ENCODE measurements at regions not wholly inside any gene's neighbourhood (a gene's known extent, or its start where the extent isn't known, plus 50 kb on each side); places are given as distances from the start of the nearest gene placed in this dataset.

- H3K9me3 ChIP-seq = no peaks in the 10 kb centered on the region
- no peak overlapping the region for H3K9ac ChIP-seq
- H3K4me3 ChIP-seq (ENCODE audit: low read depth in 2 of 2, low read length in 1 of 2) = no peak overlapping the region
- no peaks in the 10 kb centered on the region for H3F3A ChIP-seq (replicated peaks; ENCODE audit: insufficient read depth)
- no peak for DNase-seq
- no peak overlapping the region for H3K4me2 ChIP-seq
- CTCF ChIA-PET = no interaction called here
- 99% methylated on average over 3 of the region's 3 CpGs for WGBS (ENCODE audit: low lambda C conversion rate)
- H3K27me3 ChIP-seq (ENCODE audit: insufficient read depth) = no peaks in the 10 kb centered on the region
- no peak overlapping the region for H2AFZ ChIP-seq (ENCODE audit: low read depth)
- H4K20me1 ChIP-seq (ENCODE audit: insufficient read depth) = no peaks in the 10 kb centered on the region
- TF ChIP-seq NFIC (IDR thresholded peaks at IDR 0.05; ENCODE audit: borderline replicate concordance) = no peak
- H3K27ac ChIP-seq (ENCODE audit: low read depth in 2 of 2, low read length in 1 of 2) = no peak overlapping the region
- POLR2A ChIA-PET = no interaction called here
- H3K36me3 ChIP-seq (replicated peaks in 1 of 2; ENCODE audit: control insufficient read depth in 1 of 2, insufficient read depth in 2 of 2, low read length in 1 of 2) = no peaks in the 10 kb centered on the region
- H3K79me2 ChIP-seq (ENCODE audit: insufficient read depth) = no peaks in the 10 kb centered on the region
- no peaks in the 10 kb centered on the region for H3K9me2 ChIP-seq
- H3K4me1 ChIP-seq (ENCODE audit: control insufficient read depth in 1 of 2, insufficient read depth in 2 of 2, low read depth in 1 of 2, low read length in 1 of 2) = no peaks in the 10 kb centered on the region
Measured at GRCh38 chr2:160568856-160569255, 75.2 kb upstream of the RBMS1 start.

- H2AFZ ChIP-seq (ENCODE audit: low read depth) = no peak overlapping the region
- WGBS (ENCODE audit: low lambda C conversion rate) = 96% methylated on average over 2 of the region's 2 CpGs
- TF ChIP-seq GABPA (IDR thresholded peaks at IDR 0.05; ENCODE audit: low read depth) = no peak
- TF ChIP-seq FOXJ3 (CRISPR knock-in tag; IDR thresholded peaks at IDR 0.05) = no peak
- TF ChIP-seq USF1 (IDR thresholded peaks at IDR 0.05; ENCODE audit: borderline replicate concordance, low read depth) = no peak
- H3K9ac ChIP-seq = no peak overlapping the region
- POLR2A ChIA-PET = no interaction called here
- H4K20me1 ChIP-seq (ENCODE audit: insufficient read depth) = no peaks in the 10 kb centered on the region
- no peaks in the 10 kb centered on the region for H3K9me3 ChIP-seq
- peaks cover 0 to 10% of the 10 kb centered on the region in 2 experiments; a peak in 1 of 4 replicates for H3K4me1 ChIP-seq (ENCODE audit: control insufficient read depth in 1 of 2, insufficient read depth in 2 of 2, low read depth in 1 of 2, low read length in 1 of 2)
- H3K27me3 ChIP-seq (ENCODE audit: insufficient read depth) = no peaks in the 10 kb centered on the region
- no peak overlapping the region for H3K4me2 ChIP-seq
- peaks cover 5% of the 10 kb centered on the region for H3F3A ChIP-seq (replicated peaks; ENCODE audit: insufficient read depth)
- CTCF ChIA-PET = no interaction called here
- H3K4me3 ChIP-seq (ENCODE audit: low read depth in 2 of 2, low read length in 1 of 2) = no peak overlapping the region
- H3K36me3 ChIP-seq (replicated peaks in 1 of 2; ENCODE audit: control insufficient read depth in 1 of 2, insufficient read depth in 2 of 2, low read length in 1 of 2) = no peaks in the 10 kb centered on the region
- H3K9me2 ChIP-seq = no peaks in the 10 kb centered on the region
- no peak for DNase-seq
- H3K27ac ChIP-seq (ENCODE audit: low read depth in 2 of 2, low read length in 1 of 2) = no peak overlapping the region
- H3K79me2 ChIP-seq (ENCODE audit: insufficient read depth) = no peaks in the 10 kb centered on the region
Measured at GRCh38 chr2:160570376-160570775, 76.8 kb upstream of the RBMS1 start.

- Histone ChIP-seq H3K79me2 (ENCODE audit: insufficient read depth) (no peaks in the 10 kb centered on the region), H2AFZ (ENCODE audit: low read depth) (no peak overlapping the region), H3K9me2 (no peaks in the 10 kb centered on the region), H3K27me3 (ENCODE audit: insufficient read depth) (no peaks in the 10 kb centered on the region), H3K9me3 (no peaks in the 10 kb centered on the region), H4K20me1 (ENCODE audit: insufficient read depth) (no peaks in the 10 kb centered on the region), H3K4me3 (ENCODE audit: low read depth in 2 of 2, low read length in 1 of 2) (no peak overlapping the region), H3K27ac (ENCODE audit: low read depth in 2 of 2, low read length in 1 of 2) (peak overlapping the region; percentile 55 to 61; a peak in 3 of 4 replicates), H3K4me1 (ENCODE audit: control insufficient read depth in 1 of 2, insufficient read depth in 2 of 2, low read depth in 1 of 2, low read length in 1 of 2) (peaks cover 0 to 18% of the 10 kb centered on the region in 2 experiments; a peak in 2 of 4 replicates), H3K36me3 (replicated peaks in 1 of 2; ENCODE audit: control insufficient read depth in 1 of 2, insufficient read depth in 2 of 2, low read length in 1 of 2) (no peaks in the 10 kb centered on the region), H3K9ac (no peak overlapping the region), H3F3A (replicated peaks; ENCODE audit: insufficient read depth) (peaks cover 10% of the 10 kb centered on the region), H3K4me2 (no peak overlapping the region)
- CTCF ChIA-PET = no interaction called here
- POLR2A ChIA-PET = no interaction called here
- 89% methylated on average over 1 of the region's 1 CpG for WGBS (ENCODE audit: low lambda C conversion rate)
- no peak for DNase-seq
- TF ChIP-seq GATA2 (CRISPR knock-in tag; IDR thresholded peaks at IDR 0.05) (no peak), TEAD4 (IDR thresholded peaks at IDR 0.05; ENCODE audit: borderline replicate concordance, insufficient read depth) (0 out of 2 replicates have a peak, but pooled peaks have one; percentile 33), USF2 (IDR thresholded peaks at IDR 0.05; ENCODE audit: borderline replicate concordance, low read depth, low read length) (no peak), RAD21 (IDR thresholded peaks at IDR 0.05; ENCODE audit: low read length) (no peak), YY1 (IDR thresholded peaks at IDR 0.05; ENCODE audit: low read depth) (no peak), POLR2AphosphoS5 (IDR thresholded peaks at IDR 0.05; ENCODE audit: low read depth, low read length) (peak; percentile 48; the same call in 1 of the 2 replicates), SIN3A (IDR thresholded peaks at IDR 0.05; ENCODE audit: borderline replicate concordance, low read depth, low read length) (no peak), RCOR1 (IDR thresholded peaks at IDR 0.05; ENCODE audit: low read length) (no peak), FOXM1 (IDR thresholded peaks at IDR 0.05; ENCODE audit: low read depth) (no peak), TAF1 (IDR thresholded peaks at IDR 0.05; ENCODE audit: borderline replicate concordance, low read depth, low read length) (no peak; the same call in 1 of the 2 replicates), CHD2 (IDR thresholded peaks at IDR 0.05; ENCODE audit: low read length, partially characterized antibody) (no peak), JUND (IDR thresholded peaks at IDR 0.05) (peak; percentile 82), USF1 (IDR thresholded peaks at IDR 0.05; ENCODE audit: borderline replicate concordance, low read depth) (no peak), PBX3 (IDR thresholded peaks at IDR 0.05) (peak; percentile 88), MXI1 (IDR thresholded peaks at IDR 0.05; ENCODE audit: low read depth, low read length) (no peak), GABPA (IDR thresholded peaks at IDR 0.05; ENCODE audit: low read depth) (no peak), TCF12 (IDR thresholded peaks at IDR 0.05) (peak; percentile 81)
Measured at GRCh38 chr2:160574468-160575140, 81.0 kb upstream of the RBMS1 start.

Measured in SK-N-SH (cell line).